ENCODE measurements at regions not wholly inside any gene's neighbourhood (a gene's known extent, or its start where the extent isn't known, plus 50 kb on each side); places are given as distances from the start of the nearest gene placed in this dataset.
"Not testable (repeated sequence)": the region's sequence is repeated elsewhere in the genome, so short reads cannot be mapped to it uniquely, and the experiment has no call there.

DNA sequence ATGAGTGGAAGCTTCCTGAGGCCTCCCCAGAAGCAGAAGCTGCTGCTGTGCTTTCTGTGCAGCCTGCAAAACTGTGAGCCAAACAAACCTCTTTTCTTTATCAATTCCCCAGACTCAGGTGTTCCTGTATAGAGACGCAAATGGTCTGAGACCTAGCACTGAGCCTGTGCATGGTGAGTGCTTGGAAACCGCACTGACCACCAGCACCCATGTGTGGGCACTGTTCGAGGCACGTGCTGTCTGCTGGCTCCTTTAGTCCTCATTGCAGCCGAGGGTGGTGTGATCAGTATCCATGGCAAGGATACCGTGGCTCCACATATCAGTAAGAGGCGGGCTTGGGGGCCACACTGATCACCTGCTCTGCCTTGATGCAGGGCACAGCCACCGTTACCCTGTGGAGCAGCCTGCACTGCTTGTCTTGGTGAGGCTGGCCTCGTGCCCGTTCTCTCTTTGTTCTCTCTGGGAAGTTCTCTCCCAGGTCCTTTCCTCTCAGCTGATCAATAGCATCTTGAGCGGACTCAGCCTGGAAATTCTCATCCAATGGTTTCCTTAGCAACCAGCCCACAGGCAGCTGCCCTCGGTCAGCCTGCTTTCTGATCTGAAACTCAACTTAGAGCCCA, 101.0 kb downstream of the PLXNA1 start:
- Histone ChIP-seq H3K9me2 (replicated peaks; ENCODE audit: insufficient read depth, low read length) (no peaks in the 10 kb centered on the region), H3K9me3 (ENCODE audit: low read length) (no peaks in the 10 kb centered on the region), H3K36me3 (ENCODE audit: insufficient read depth, low read length) (no peaks in the 10 kb centered on the region), H3K27ac (ENCODE audit: low read length) (no peak overlapping the region), H3K4me1 (ENCODE audit: low read length) (peaks cover 9% of the 10 kb centered on the region), H3K79me2 (ENCODE audit: low read length) (no peaks in the 10 kb centered on the region), H3K4me3 (ENCODE audit: low read length) (no peak overlapping the region), H4K20me1 (ENCODE audit: insufficient read depth, low read depth, low read length) (no peaks in the 10 kb centered on the region), H3K27me3 (ENCODE audit: low read length) (no peaks in the 10 kb centered on the region), H3K9ac (ENCODE audit: low read length) (no peak overlapping the region), H2AFZ (ENCODE audit: low read length) (no peak overlapping the region), H3K4me2 (ENCODE audit: low read depth, low read length, poor library complexity, severe bottlenecking) (no peak overlapping the region)
- DNase-seq: no peak

DNA sequence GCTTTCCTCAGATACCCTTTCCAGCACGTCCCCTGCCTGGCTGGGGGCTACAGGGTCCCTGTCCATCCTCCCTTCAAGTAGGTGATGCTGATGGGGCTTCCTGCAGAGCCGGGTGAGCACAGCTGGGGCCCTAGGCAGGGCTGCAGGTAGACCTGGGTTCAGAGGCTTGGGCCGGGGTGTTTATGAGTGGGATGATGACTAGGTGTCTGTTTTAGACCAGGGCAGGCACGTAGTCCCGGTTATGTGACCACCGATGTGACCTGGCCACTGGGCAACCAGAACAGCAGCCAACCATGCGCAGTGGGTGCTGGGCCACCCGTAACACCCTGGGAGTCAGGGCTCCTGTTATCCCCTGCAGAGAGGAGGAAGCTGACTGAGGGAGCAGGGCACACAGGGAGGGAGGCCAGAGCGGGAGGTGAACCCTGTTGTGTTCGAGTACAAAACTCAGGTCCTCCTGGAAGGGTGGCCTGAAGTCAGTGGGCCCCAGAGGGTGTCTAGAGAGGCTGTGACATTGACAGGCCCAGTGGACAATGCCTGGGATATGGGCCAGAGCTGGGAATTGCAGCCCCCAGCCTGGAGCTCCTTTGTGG, 101.6 kb downstream of the PLXNA1 start:
- Histone ChIP-seq H3K4me2 (ENCODE audit: low read depth, low read length, poor library complexity, severe bottlenecking) (no peak overlapping the region), H3K9me3 (ENCODE audit: low read length) (no peaks in the 10 kb centered on the region), H3K79me2 (ENCODE audit: low read length) (no peaks in the 10 kb centered on the region), H2AFZ (ENCODE audit: low read length) (no peak overlapping the region), H3K9me2 (replicated peaks; ENCODE audit: insufficient read depth, low read length) (no peaks in the 10 kb centered on the region), H3K4me3 (ENCODE audit: low read length) (no peak overlapping the region), H3K9ac (ENCODE audit: low read length) (no peak overlapping the region), H3K27ac (ENCODE audit: low read length) (no peak overlapping the region), H3K36me3 (ENCODE audit: insufficient read depth, low read length) (no peaks in the 10 kb centered on the region), H3K27me3 (ENCODE audit: low read length) (no peaks in the 10 kb centered on the region), H4K20me1 (ENCODE audit: insufficient read depth, low read depth, low read length) (no peaks in the 10 kb centered on the region), H3K4me1 (ENCODE audit: low read length) (peaks cover 3% of the 10 kb centered on the region)
- DNase-seq: no peak

DNA sequence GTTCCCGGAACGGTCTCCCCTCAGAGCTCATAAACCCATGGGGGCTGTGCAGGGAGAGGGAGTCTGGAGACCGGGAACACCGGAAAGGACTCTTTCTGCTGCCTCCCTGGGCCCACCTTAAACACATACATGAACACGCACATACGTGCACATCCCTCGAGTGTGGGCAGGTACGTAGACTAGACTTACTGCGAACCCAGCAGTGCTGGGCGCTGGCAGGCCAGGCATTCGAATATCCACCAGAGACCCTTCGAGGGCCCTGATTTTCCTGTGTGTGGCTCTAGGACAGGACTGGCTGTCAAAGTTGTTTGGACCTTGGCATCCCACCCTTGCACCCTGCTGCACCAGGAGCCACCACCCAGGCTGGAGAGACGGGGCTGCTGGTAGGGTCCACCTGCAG, 102.7 kb downstream of the PLXNA1 start:
- no peaks in the 10 kb centered on the region for H3K36me3 ChIP-seq (ENCODE audit: insufficient read depth, low read length)
- no peaks in the 10 kb centered on the region; the same call in 1 of the 2 replicates for H3K4me1 ChIP-seq (ENCODE audit: low read length)
- H3K27ac ChIP-seq (ENCODE audit: low read length): no peak overlapping the region
- DNase-seq: no peak
- no peak overlapping the region for H3K4me2 ChIP-seq (ENCODE audit: low read depth, low read length, poor library complexity, severe bottlenecking)
- H2AFZ ChIP-seq (ENCODE audit: low read length): no peak overlapping the region
- H3K4me3 ChIP-seq (ENCODE audit: low read length): no peak overlapping the region
- H3K27me3 ChIP-seq (ENCODE audit: low read length): no peaks in the 10 kb centered on the region
- H4K20me1 ChIP-seq (ENCODE audit: insufficient read depth, low read depth, low read length): no peaks in the 10 kb centered on the region
- no peaks in the 10 kb centered on the region for H3K9me3 ChIP-seq (ENCODE audit: low read length)
- no peaks in the 10 kb centered on the region for H3K9me2 ChIP-seq (replicated peaks; ENCODE audit: insufficient read depth, low read length)
- no peak overlapping the region for H3K9ac ChIP-seq (ENCODE audit: low read length)
- no peaks in the 10 kb centered on the region for H3K79me2 ChIP-seq (ENCODE audit: low read length)

DNA sequence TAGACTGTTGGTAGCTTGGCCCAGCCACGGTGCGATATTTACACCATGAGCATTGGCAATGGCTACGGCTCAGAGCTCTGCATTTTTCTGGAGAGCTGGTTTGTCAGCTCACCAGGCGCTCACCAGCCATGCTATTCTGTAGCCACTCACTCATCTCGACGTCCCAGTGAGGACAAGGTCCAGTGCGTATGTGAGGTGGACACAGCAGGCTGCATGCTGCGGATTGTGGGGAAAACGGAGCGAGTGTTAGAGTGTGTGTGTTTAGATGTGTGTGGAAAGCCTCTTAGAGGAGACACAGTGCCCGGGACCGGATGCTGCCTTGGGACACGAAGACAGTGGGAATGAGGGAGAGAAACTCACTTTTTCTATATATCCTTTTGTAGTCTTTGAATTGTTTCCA, 103.7 kb downstream of the PLXNA1 start:
- not testable (repeated sequence) for DNase-seq; H3K4me3 ChIP-seq (ENCODE audit: low read length); H3K9ac ChIP-seq (ENCODE audit: low read length); H3K4me2 ChIP-seq (ENCODE audit: low read depth, low read length, poor library complexity, severe bottlenecking); H3K4me1 ChIP-seq (ENCODE audit: low read length); H3K9me2 ChIP-seq (replicated peaks; ENCODE audit: insufficient read depth, low read length); H3K9me3 ChIP-seq (ENCODE audit: low read length); H4K20me1 ChIP-seq (ENCODE audit: insufficient read depth, low read depth, low read length); H3K27ac ChIP-seq (ENCODE audit: low read length); H3K79me2 ChIP-seq (ENCODE audit: low read length); H3K36me3 ChIP-seq (ENCODE audit: insufficient read depth, low read length); H3K27me3 ChIP-seq (ENCODE audit: low read length); H2AFZ ChIP-seq (ENCODE audit: low read length)

DNA sequence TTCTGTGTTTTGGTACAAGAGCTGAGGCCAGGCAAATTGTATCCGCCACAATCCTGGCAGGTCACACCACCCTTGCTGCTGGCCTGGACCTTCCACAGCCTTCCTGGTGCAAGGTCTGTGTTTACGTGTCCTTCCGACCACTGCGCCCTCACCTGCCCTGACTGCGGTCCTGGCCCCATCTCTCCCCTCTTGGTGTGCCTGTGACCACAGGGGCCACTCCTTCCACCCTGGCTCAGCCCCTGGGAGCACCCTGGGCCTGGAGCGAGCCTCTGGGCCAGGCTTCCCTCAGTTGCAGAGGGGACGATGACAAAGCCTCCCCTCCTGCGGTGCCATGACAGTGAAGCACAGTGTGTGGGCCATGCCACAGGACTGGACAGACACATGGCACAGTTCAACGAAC, 104.5 kb downstream of the PLXNA1 start:
- Histone ChIP-seq H3K4me1 (ENCODE audit: low read length) (no peaks in the 10 kb centered on the region), H3K9ac (ENCODE audit: low read length) (no peak overlapping the region), H3K4me3 (ENCODE audit: low read length) (no peak overlapping the region), H3K36me3 (ENCODE audit: insufficient read depth, low read length) (no peaks in the 10 kb centered on the region), H3K27ac (ENCODE audit: low read length) (no peak overlapping the region), H3K4me2 (ENCODE audit: low read depth, low read length, poor library complexity, severe bottlenecking) (no peak overlapping the region), H4K20me1 (ENCODE audit: insufficient read depth, low read depth, low read length) (no peaks in the 10 kb centered on the region), H3K27me3 (ENCODE audit: low read length) (no peaks in the 10 kb centered on the region), H2AFZ (ENCODE audit: low read length) (no peak overlapping the region), H3K9me2 (replicated peaks; ENCODE audit: insufficient read depth, low read length) (no peaks in the 10 kb centered on the region), H3K9me3 (ENCODE audit: low read length) (no peaks in the 10 kb centered on the region), H3K79me2 (ENCODE audit: low read length) (no peaks in the 10 kb centered on the region)
- no peak for DNase-seq

DNA sequence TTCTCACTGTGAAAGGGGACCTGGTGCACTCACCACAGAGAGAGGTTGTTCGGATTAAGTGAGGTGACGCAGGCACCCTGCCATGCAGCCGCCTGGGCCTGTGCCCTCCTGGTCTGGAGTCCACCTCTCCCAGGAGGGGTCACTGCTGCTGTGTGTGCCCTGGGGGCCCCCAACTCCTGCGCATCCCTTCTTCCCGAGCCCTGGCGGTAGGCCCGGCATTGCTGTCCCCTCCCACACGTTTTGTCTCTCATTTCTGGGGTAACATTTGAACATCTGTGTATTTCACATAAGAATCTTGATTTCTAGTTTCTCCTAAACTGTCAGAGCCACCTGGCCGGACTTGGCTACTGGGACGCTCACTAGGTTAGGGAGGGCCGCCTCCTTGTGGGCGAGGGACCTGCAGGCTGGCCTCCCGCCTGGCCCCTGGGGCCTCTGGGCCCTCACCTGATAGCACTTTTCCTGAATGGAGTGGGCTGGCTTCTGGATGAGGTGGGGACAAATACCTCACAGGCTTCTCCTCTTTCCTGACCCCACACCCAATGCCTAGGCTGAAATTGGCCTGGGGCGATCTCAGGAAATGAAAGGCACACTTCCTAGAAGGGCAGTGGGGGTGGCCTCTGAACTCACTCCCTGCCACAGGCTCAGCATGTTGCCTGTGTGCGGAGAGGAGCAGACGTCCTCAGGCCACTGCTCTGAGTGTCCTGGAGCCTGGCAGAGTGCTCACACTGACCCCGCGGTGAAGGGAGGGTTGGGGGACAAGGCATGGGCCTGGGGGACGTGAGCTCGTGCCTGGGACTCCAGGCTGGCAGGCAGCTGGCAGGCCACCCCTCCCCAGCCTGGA, 104.2 kb upstream of the PRR23E start:
- no peaks in the 10 kb centered on the region for H3K36me3 ChIP-seq (ENCODE audit: insufficient read depth, low read length)
- H4K20me1 ChIP-seq (ENCODE audit: insufficient read depth, low read depth, low read length): no peaks in the 10 kb centered on the region
- H3K9me3 ChIP-seq (ENCODE audit: low read length): no peaks in the 10 kb centered on the region
- no peaks in the 10 kb centered on the region for H3K27me3 ChIP-seq (ENCODE audit: low read length)
- no peaks in the 10 kb centered on the region for H3K9me2 ChIP-seq (replicated peaks; ENCODE audit: insufficient read depth, low read length)
- no peak overlapping the region for H3K9ac ChIP-seq (ENCODE audit: low read length)
- H3K4me3 ChIP-seq (ENCODE audit: low read length): no peak overlapping the region
- H3K27ac ChIP-seq (ENCODE audit: low read length): no peak overlapping the region
- H3K4me2 ChIP-seq (ENCODE audit: low read depth, low read length, poor library complexity, severe bottlenecking): no peak overlapping the region
- H2AFZ ChIP-seq (ENCODE audit: low read length): no peak overlapping the region
- no peaks in the 10 kb centered on the region for H3K79me2 ChIP-seq (ENCODE audit: low read length)
- no peaks in the 10 kb centered on the region for H3K4me1 ChIP-seq (ENCODE audit: low read length)
- no peak for DNase-seq

DNA sequence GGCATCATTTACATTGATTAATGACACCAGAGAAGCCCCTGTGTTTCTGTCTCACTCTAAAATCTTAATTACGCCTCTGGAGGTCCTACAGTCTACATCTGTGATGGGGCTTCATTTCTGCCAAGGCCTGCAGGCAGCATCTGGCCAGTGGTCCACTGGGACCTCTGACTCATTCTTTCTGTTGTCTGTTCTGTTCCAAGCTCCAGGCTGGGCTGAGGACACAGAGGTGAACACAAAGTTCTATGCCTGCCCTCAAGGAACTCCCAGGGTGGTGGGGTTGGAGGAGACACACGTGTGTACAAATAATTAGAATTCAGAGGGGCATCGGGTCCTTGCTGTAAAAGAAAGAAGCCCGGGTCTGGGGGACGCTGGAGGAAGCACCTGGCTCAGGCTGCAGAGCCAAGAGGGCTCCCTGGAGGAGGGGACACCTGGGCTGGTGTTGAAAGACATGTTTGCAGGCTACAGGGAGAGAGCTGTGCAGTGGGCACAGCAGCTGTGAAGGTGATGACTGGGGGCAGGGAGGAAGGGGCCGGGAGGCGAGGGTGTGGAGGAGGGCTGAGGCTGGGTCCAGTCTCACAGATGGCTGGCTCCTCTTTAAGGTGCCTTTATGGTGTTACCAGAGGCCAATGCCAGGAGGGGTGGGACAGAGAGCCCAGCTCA, 103.3 kb upstream of the PRR23E start:
- no peaks in the 10 kb centered on the region for H3K9me2 ChIP-seq (replicated peaks; ENCODE audit: insufficient read depth, low read length)
- no peaks in the 10 kb centered on the region for H3K4me1 ChIP-seq (ENCODE audit: low read length)
- H3K9ac ChIP-seq (ENCODE audit: low read length): no peak overlapping the region
- no peak overlapping the region for H2AFZ ChIP-seq (ENCODE audit: low read length)
- no peak overlapping the region for H3K4me2 ChIP-seq (ENCODE audit: low read depth, low read length, poor library complexity, severe bottlenecking)
- H3K36me3 ChIP-seq (ENCODE audit: insufficient read depth, low read length): no peaks in the 10 kb centered on the region
- H4K20me1 ChIP-seq (ENCODE audit: insufficient read depth, low read depth, low read length): no peaks in the 10 kb centered on the region
- no peaks in the 10 kb centered on the region for H3K9me3 ChIP-seq (ENCODE audit: low read length)
- DNase-seq: no peak
- no peaks in the 10 kb centered on the region for H3K79me2 ChIP-seq (ENCODE audit: low read length)
- no peak overlapping the region for H3K4me3 ChIP-seq (ENCODE audit: low read length)
- H3K27me3 ChIP-seq (ENCODE audit: low read length): no peaks in the 10 kb centered on the region
- no peak overlapping the region for H3K27ac ChIP-seq (ENCODE audit: low read length)

All from Karpas-422 (cell line).